Stimulated activated CD4-positive, alpha-beta T cell treated with anti-CD3 and anti-CD28 coated beads, Interleukin-4, amount 100 ng/mL, for 4 hours (primary cell): ENCODE measurements at regions not wholly inside any gene's neighbourhood (a gene's known extent, or its start where the extent isn't known, plus 50 kb on each side); places are given as distances from the start of the nearest gene placed in this dataset.
"Not testable (repeated sequence)": the region's sequence is repeated elsewhere in the genome, so short reads cannot be mapped to it uniquely, and the experiment has no call there.

Experiments used
- DNase-seq, 2 experiments: peaks; one replicate each; pipeline ENCODE4 v3.0.0-alpha.2; 2020

DNA sequence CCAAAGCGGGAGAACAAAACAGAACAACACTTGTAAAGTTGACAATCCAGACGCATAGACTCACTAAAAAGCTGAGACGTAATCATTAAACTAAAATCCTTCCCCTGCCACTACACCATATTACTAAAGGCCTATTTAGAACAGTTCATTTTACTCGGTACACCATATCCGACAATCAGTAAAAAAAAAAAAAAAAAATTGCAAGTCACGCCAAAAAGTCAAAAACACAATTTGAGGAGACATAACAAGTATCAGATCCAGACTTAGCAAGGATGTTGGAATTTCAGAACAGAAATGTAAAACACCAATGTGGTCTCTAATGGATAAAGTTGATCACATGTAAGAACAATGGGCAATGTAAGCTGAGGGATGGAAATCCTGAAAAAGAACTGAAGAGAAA, 1899.4 kb downstream of the STIM2 start:
- DNase-seq, result no peak

- no peak for DNase-seq
Observed at GRCh38 chr4:28772066-28772465, 1911.4 kb downstream of the STIM2 start.

- no peak for DNase-seq
Observed at GRCh38 chr4:28772788-28773187, 1912.1 kb downstream of the STIM2 start.

DNA sequence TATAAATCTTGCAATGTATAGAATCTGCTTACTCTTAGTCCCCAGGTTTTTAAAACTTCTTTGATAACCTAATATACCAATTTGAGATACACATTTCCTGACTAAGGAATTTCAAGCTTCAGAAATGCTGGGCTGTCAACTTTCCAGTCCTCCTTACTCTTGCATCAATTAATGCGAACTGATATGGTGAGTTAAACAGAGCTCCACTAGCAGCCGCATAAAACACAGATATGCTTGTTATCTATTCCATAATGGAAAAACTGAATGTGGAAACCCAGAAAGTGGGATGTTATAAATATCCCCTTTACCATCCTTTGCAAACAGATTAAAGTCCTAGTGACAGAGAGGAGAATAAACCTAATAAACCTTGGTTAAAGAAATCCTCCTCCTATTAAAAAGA, 1913.7 kb downstream of the STIM2 start:
- DNase-seq, result no peak

DNA sequence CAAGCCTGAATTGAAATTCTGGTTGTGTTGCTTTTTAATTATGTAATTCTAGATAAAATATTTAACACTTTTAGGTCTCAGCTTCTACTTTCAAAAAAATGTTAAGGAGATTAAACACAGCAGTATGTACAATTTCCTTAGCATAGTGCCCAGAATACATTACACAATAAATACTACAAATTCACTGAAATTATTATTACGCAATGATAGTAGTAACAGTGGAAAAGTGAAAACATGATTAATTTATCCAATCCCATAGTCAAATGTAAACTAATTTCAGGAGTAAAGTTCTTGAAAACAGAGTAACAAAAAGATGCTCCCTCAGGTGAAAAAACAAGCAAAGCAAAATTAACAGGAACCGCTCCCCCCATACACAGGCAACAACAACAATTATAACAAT, 1915.4 kb downstream of the STIM2 start:
- DNase-seq, result no peak

- DNase-seq, result no peak
Observed at GRCh38 chr4:28784188-28784587, 1923.5 kb downstream of the STIM2 start.

DNA sequence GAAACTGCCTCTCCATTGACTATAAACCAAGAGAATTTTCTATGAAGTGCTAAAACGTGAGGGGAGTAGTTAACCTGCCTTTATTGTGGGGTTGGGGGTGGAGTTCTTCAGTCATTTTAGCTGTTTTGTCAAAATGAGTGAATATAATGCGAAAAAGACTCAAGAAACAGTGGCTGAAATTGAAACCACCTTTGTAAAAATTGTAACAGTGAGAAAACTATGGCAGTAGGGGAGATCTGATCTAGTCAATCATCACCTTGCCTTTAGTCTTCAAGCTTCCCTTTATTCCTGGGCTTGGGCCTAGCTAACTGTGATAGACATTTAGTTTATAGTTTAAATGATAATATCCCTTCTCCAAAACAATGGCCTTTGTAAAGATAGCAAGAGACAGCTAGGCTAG, 1927.3 kb downstream of the STIM2 start:
- no peak for DNase-seq

DNA sequence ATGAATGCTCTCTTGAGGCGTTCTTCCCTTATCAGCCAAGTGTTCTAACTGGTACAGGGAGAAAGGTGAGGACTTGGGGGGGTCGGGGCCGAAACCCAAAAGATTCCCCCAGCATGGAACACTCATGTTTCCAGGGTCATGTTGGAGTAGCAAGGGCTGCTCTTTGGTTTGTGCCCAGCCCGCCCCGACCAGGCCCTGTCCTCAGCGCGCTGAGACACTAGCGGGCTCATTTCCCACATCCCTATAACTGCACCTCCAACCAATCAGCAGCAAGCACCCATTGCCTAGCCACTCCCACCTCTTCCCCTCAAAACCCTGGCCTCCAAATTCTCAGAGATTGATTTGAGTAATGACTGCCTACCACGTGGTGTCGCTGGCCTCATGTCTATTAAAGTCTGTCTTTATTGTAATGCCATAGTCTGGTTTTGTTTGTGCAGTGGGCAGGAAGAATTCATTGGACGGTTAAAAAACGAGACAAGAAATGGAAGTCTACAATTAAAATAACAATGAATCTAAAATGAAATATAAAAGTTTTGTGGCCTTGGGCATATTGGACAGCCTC, 1928.4 kb downstream of the STIM2 start:
- DNase-seq, result no peak

DNA sequence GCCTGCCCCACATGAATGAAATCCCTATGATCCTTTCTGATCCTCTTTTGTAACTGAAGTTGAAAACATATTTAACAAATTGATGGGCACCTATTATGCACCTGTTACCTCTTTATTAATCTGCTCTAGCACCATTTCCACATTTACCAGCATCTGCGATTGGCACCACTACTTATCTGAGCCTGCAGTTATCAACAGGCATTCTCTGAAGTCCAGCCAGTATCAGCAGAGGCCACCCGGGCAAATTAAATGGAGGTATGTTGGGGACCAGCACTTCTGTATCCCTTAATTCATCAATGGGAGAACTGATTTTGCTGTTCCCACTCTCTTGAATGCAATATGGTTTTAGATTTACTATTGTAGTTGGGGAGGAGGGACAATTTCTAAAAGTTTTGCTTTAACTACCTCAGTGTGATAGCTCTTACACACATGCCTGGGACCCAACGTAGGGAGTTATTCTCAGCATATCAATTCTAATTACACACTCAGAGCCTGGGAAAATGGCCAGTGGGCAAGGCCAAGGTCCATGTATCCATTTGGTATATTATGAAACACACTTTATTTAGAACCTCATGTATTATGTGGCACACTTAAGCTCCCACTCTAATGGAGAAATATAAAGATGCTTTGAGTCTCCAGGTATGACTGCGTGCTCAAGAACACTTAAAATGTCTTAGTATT, 1927.1 kb upstream of the PCDH7 start:
- no peak for DNase-seq

- no peak for DNase-seq
Observed at GRCh38 chr4:28799696-28800095, 1920.5 kb upstream of the PCDH7 start.

DNA sequence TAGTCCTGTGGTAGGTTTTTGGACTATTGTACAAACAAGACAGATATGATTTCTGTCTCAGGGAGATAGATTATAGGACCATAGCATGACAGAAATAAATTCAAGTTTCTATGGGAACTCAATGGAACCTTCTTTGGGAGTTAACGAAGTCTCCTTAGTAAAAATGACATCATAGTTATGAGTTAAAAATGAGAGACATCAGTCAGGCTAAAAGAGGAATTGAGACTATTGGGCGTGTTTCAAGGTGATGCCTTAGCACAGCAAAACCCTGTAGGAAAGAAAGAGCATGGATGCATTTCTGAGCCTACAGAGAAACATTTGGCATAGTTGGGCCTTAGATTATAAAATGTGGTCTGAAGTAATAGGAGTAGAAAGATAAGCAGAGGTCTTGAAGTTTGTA, 1909.1 kb upstream of the PCDH7 start:
- no peak for DNase-seq

DNA sequence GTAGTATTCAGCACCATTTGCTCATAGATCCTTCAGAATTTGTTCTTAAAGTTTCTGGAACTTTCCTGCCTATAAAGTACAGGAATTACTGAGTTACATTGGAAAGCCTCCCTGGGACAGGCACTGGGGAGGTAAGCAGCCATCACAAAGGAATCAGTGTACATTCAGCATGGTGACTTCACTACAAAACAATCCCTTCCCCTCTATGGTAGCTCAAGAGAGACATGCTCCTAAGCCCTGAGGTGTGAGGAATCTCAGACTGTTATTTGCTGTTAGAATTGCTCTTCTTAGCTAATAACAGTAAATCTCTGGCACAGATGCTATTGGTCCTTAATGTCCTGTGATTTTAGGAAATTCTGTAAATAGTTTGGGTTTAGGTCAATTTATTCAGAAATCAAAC, 1898.0 kb upstream of the PCDH7 start:
- DNase-seq, result no peak

DNA sequence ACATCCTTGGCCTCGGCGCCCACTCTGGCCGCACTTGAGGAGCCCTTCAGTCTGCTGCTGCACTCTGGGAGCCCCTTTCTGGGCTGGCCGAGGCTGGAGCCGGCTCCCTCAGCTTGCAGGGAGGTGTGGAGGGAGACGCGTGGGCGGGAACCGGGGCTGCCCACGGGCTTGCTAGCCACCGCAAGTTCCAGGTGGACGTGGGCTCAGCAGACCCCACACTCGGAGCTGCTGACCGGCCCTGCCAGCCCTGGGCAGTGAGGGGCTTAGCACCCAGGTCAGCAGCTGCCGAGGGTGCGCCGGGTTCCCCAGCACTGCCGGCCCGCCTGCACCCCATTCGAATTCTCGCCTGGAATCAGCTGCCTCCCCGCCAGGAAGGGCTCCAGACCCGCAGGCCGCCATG, 1892.3 kb upstream of the PCDH7 start:
- DNase-seq, result no peak

- no peak for DNase-seq
Observed at GRCh38 chr4:28831867-28832266, 1888.3 kb upstream of the PCDH7 start.

DNA sequence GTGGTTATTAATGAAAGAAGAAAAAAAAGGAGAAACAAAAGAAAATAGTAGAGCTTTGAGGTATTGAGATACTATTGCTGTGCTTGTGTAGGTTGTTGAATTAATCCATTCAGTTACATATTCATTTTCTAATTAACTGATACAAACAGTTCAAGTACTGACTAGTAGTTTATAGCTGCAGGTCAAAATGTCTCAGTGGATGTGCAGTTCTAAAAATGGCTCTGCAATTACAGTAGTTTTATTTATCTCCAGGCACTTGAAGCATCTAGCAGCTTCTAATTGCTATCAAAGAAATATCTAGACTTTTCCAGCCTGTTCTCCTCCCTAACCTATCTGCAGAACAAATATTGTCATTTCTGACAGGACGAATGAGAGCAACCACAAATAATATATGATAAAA, 1887.7 kb upstream of the PCDH7 start:
- no peak for DNase-seq

DNA sequence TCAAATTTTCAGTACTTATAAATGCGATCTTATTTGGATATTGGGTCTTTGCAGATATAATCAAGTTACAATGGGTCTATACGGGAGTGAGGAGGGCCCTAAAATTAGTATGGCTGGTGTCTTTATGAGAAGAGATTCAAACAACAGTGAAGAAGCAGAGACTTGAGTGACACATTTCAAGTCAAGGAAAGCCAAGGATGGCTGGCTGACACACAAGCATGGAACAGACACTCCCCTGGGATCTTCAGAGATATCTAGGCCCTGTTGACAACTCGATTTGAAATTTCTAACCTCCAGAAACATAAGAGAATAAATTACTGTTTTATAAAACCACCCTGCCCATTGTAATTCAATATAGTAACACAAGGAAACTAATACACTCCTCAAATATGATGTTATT, 1886.0 kb upstream of the PCDH7 start:
- no peak for DNase-seq

- DNase-seq, result no peak
Observed at GRCh38 chr4:28835501-28835900, 1884.7 kb upstream of the PCDH7 start.

DNA sequence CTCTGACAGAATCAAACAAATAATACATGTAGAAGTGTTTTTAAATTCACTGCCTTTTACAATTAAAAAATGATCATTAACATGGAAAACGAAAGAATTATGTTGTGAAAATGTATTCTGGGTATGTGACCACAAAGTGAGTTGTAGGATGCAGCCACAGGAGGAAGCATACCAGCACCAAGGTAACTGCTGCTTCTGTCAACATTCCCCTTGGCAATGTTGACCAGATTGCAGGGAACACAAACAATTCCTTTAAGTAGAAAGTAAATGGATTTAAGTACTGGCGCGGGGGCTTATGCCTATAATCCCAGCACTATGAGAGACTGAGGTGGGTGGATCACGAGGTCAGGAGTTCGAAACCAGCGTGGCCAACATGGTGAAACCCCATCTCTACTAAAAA, 1877.9 kb upstream of the PCDH7 start:
- DNase-seq, result no peak

GRCh38 chr4:28845158-28845557, 1875.0 kb upstream of the PCDH7 start:
- no peak for DNase-seq

GRCh38 chr4:28857028-28857427, 1863.1 kb upstream of the PCDH7 start:
- DNase-seq, result not testable (repeated sequence)

DNA sequence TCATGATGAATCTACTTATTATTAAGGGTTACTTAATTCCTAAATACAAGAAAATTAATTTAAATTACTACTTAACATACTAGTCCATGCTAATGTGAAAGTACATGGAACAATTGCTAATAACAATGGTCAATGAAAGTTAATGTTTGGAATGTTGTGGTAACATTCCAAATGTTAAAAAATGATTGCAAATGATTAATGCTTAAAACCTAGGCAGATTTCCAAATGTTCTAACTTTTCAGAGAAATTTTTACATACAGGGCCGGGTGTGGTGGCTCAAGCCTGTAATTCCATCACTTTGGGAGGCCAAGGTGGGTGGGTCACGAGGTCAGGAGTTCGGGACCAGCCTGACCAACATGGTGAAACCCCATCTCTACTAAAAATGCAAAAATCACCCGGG, 1851.3 kb upstream of the PCDH7 start:
- no peak for DNase-seq

- no peak for DNase-seq
Observed at GRCh38 chr4:28879178-28879577, 1841.0 kb upstream of the PCDH7 start.

DNA sequence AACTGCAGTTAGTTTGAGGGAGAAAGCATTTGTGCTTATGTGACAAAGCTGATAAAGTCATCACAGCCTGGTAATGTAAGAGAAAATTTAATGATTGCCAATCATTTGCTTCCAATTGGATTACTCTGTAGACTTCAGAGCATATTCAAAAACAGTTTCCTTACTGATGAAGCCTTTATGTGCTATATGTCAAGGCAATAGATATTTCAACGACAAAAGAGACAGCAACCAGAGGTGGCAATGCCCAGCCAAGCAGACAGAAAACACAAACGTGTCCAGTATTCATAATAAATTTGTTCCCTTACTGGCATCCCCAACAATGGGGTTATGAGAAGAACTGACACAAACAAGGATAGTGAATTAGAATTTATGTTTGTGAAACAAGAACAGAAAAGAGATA, 1840.3 kb upstream of the PCDH7 start:
- no peak for DNase-seq

- DNase-seq, result no peak
Observed at GRCh38 chr4:28883211-28883610, 1837.0 kb upstream of the PCDH7 start.

GRCh38 chr4:28886934-28887333, 1833.2 kb upstream of the PCDH7 start:
- DNase-seq, result no peak
